Astrocyte of the spinal cord (primary cell): ENCODE measurements at regions not wholly inside any gene's neighbourhood (a gene's known extent, or its start where the extent isn't known, plus 50 kb on each side); places are given as distances from the start of the nearest gene placed in this dataset.

Experiments
- DNase-seq: peaks from one replicate; pipeline ENCODE4 v3.0.0; 2011; ENCODE audit warnings: low read depth, low spot score
- H3K4me3 ChIP-seq: 2 replicates; pipeline ENCODE4 v1.5.1; 2011; ENCODE audit warnings: low read depth, mild to moderate bottlenecking, low read length, moderate library complexity
- in situ Hi-C: cut with HindIII; loops from 2 replicates; pipeline ENCODE4 v1.10.0; 2017; ENCODE audit warnings: low sequenced_read_pairs
- TF ChIP-seq, protein P1 (sequence below): IDR thresholded peaks from 2 replicates; pipeline ENCODE4 v1.5.1; 2012; ENCODE audit warnings: low read depth, mild to moderate bottlenecking, low read length, inconsistent platforms

DNA sequence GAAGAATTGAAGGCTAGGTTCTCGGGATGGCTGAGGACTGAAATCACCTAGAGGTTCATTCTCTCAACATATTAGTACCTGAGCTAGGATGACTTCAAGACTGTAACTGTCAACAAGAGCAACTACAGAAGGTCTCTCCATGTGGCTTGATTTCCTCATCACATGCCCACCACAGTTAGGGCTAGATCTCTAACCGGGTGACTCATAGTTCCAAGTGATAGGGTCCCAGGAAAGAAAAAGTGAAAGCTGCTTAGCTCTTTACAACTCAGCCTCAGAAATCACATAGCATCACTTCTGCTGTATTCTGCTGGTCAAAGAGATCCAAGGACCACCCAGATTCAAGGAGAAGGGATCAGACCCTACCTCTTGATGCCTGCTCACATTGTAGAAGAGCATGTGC, 165.4 kb upstream of the AGTR1 start:
- peak; percentile 24 for DNase-seq
- in situ Hi-C loops: no loop called here
- H3K4me3 ChIP-seq: no peak overlapping the region
- TF ChIP-seq, protein P1, sequence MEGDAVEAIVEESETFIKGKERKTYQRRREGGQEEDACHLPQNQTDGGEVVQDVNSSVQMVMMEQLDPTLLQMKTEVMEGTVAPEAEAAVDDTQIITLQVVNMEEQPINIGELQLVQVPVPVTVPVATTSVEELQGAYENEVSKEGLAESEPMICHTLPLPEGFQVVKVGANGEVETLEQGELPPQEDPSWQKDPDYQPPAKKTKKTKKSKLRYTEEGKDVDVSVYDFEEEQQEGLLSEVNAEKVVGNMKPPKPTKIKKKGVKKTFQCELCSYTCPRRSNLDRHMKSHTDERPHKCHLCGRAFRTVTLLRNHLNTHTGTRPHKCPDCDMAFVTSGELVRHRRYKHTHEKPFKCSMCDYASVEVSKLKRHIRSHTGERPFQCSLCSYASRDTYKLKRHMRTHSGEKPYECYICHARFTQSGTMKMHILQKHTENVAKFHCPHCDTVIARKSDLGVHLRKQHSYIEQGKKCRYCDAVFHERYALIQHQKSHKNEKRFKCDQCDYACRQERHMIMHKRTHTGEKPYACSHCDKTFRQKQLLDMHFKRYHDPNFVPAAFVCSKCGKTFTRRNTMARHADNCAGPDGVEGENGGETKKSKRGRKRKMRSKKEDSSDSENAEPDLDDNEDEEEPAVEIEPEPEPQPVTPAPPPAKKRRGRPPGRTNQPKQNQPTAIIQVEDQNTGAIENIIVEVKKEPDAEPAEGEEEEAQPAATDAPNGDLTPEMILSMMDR: no peak

DNA sequence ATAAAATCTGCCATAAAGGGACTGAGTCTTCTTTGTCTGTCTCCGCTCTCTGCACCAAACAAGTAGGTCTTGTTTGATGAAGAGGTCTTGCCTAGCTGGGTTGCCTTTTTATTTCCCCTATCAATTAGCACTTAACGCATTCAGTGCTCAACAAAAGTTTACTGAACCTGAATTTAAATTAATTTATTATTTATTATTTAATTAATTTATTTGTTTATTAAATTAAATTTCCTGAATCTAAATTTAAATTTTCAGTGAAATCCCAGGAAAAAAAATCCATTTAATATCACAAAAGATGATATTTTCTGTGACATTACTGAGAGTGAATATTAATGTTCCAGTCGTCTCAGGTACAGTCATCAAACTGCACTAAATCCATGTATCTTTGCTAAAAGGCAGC, 164.9 kb upstream of the AGTR1 start:
- no peak for DNase-seq
- TF ChIP-seq, protein P1: no peak
- no peak overlapping the region for H3K4me3 ChIP-seq
- in situ Hi-C loops: no loop called here

DNA sequence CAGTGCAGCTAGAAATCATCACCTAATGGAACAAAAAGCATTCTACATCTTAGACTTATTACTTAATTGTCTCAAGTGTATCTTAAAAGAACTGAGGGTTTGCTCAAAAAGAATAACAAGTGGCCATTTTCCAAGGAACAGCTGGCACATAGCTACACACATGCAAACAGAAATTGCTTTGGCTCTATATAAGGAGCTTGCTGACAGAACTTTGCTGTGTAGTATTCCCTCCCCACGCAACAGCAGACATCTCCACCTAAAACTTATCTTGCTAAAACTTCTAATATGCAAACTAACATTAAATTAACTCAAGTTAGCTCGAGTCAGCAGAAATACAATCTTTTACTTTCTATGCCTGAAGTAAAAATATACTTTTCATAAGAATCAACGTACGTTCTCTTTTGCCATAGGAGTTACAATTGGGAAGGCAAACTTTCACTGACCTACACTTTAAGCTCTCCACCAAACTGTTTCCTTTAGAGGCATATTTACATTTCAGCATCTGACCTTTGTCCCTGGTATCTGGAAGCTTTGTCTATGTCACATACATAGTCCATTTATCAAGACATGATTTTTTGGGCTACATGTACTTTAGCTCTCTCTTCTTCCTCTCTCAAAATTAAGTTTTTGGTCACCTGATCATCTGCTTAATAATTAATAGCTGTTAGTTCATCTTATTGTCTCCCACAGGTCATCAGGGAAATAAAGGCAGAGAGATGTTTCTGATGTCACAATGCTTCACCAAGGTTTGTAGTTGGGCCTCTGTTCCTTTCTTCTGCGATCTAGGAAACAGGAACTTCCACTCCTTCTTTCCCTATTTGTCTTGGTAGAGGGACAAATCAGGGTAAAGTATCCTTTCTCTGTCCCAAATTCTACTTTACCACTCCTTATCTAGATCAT, 163.4 kb upstream of the AGTR1 start:
- in situ Hi-C loops: no loop called here
- DNase-seq: no peak
- no peak overlapping the region for H3K4me3 ChIP-seq
- TF ChIP-seq, protein P1: no peak

DNA sequence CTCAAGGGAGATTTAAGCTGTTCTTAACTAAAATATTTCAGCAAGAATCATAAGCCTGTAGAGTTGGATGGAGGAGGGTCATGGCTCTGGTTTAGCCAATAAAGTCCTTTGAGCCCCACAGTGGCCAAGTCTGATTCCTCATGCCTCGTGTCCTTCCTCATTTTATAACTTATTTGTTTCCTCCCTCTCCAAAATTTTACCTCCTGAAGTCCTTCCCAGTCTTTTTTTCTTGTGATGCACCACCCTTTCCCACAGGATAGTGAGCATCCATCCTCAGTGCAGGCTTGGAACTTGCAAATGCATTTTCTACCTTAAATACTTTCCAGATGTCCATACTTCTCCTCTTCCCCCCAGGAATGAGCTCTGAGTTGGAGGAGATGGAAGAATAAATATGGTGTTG, 162.7 kb upstream of the AGTR1 start:
- in situ Hi-C loops: no loop called here
- no peak for DNase-seq
- H3K4me3 ChIP-seq: no peak overlapping the region
- TF ChIP-seq, protein P1: no peak

DNA sequence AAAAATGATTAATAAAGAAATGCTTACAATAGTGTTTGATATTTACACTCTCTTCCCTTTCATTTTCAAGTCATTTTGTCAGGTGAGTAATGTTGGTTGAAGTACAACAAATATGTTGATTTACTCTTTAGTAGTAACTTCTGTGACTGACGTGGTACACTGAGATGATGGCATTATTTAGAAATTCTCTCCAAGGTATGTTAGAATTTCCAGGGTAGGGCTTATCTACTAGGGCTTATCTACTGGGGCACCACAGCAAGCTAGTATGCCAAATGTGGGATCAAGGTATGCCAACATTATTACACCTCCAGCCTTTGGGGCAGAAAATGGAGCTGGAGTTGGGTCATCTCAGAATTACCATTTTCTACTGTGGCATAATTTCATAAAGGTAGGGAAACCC, 157.4 kb upstream of the AGTR1 start:
- in situ Hi-C loops: no loop called here
- H3K4me3 ChIP-seq: no peak overlapping the region
- DNase-seq: no peak
- TF ChIP-seq, protein P1: no peak

DNA sequence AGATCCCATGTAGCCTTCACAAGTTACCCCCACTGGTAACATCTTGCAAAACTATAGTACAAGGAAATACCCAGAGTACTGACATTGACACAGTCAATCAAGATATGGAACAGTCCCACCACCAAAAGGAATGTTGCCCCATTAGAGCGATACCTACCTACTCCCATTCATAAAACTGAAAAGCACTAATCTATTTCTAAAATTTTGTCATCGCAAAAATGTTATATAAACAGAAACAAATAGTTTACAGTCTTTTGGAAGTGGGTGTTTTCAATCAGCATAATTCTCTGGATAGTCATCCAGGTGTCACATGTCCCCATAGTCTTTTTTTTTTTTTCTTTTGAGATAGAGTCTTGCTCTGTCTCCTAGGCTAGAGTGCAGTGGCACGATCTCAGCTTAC, 156.9 kb upstream of the AGTR1 start:
- TF ChIP-seq, protein P1: no peak
- no peak for DNase-seq
- in situ Hi-C loops: no loop called here
- H3K4me3 ChIP-seq: no peak overlapping the region
